ENCODE measurements at regions not wholly inside any gene's neighbourhood (a gene's known extent, or its start where the extent isn't known, plus 50 kb on each side); places are given as distances from the start of the nearest gene placed in this dataset.

DNA sequence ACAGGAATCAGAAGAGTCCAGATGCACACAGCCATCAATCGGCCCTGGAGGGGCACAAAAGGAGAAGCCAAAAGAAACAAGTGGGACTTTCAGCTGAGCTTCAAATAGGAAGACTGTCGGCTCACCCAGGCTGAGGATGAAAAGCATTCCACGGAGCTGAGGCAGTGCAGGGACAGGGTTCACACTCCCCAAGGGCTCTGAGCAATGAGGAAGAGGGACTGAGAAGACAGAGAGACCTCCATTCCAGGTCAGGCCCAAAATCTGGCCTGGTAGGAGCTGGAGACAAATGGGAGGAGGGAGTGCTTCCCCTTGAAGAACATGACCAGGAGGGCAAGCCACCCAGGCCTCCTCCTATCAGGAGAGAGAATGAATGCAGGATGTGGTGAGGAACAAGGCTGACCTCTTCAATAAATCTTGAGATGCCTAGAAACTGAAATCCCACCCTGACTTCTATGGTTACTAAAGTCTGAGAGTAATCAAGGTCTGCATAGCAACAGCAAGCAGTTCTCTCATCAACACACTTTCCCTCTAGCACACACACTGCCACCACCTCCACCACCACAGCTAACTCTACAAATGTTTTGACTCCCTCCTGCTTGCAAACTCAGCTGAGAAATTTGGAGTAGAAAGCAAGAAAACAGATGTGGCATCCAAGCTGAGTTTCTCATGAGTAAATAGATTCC is 434.4 kb downstream of the TNS1 start:
- no peak for DNase-seq
- no peak for TF ChIP-seq GATA1 (IDR thresholded peaks at IDR 0.05; ENCODE audit: low read depth, low read length)
- no peak for TF ChIP-seq POLR2A (IDR thresholded peaks at IDR 0.05; ENCODE audit: low read length)

DNA sequence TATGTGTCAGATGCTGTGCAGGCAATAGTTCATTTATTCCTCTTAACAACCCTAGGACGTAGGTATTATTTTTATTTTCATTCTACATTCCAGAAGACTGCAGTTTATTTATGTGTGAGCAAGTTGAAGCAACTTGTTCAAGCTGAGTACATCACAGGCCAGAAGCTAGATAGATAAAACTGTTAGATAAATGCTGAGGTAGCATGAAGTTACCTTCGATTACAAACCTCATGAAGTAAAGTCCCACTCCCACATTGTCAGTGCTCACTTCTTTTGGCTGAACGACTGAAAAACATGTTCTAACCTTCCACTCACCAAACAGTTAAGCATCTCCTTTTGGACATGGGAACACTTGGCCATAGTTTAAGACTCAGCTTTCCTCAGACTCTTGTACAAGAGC is 439.2 kb downstream of the TNS1 start:
- DNase-seq = no peak
- no peak for TF ChIP-seq GATA1 (IDR thresholded peaks at IDR 0.05; ENCODE audit: low read depth, low read length)
- no peak for TF ChIP-seq POLR2A (IDR thresholded peaks at IDR 0.05; ENCODE audit: low read length)

DNA sequence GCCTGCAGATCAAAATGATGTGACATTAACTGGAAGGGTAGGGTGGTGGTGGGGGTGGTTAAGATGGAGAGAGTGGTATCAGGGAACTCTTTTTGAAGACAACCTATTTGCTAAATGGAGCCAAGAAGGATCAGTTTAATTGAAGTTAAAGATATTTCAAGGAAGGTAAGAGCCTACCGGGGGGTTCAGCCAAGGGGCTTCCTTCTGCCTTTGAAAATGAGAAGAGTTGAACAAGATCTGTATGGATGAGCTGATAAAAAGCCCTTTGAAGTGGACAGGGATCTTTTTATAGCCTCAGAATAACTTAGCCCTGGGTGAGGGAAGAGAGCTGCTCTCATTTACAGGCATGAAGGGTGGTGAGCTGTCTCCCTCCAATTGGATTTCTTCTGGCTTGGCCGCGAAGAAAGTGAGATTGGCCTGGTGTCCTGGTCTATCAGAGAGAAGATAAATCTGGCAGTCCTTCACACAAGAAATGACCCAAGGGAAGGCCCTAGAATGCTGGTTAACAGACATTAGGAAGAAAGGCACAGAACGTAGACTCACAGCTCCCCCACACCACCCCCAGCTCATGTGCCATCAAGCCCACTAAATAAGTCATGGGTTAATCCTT is 439.8 kb downstream of the TNS1 start:
- no peak for TF ChIP-seq GATA1 (IDR thresholded peaks at IDR 0.05; ENCODE audit: low read depth, low read length)
- no peak for TF ChIP-seq POLR2A (IDR thresholded peaks at IDR 0.05; ENCODE audit: low read length)
- no peak for DNase-seq

DNA sequence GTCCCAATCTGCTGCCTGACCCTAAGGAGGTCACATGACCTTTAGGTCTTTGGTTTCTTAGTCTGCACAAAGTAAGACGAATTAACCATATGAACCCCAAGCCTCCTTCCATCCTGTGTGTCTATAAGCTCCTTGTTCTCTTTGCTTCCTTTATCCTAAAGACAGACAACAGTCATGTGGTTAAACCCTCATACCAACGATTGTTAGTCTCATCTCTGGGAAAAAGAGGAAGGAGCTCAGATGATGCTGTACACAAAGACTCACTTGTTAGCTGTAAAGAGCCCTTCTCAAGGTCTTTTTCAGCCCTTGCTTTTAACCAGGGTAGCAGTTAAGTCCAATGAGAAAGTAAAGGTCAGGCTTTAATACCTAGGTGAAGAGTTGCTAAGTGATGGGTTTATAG is 443.7 kb downstream of the TNS1 start:
- no peak for TF ChIP-seq POLR2A (IDR thresholded peaks at IDR 0.05; ENCODE audit: low read length)
- no peak for TF ChIP-seq GATA1 (IDR thresholded peaks at IDR 0.05; ENCODE audit: low read depth, low read length)
- DNase-seq = no peak

DNA sequence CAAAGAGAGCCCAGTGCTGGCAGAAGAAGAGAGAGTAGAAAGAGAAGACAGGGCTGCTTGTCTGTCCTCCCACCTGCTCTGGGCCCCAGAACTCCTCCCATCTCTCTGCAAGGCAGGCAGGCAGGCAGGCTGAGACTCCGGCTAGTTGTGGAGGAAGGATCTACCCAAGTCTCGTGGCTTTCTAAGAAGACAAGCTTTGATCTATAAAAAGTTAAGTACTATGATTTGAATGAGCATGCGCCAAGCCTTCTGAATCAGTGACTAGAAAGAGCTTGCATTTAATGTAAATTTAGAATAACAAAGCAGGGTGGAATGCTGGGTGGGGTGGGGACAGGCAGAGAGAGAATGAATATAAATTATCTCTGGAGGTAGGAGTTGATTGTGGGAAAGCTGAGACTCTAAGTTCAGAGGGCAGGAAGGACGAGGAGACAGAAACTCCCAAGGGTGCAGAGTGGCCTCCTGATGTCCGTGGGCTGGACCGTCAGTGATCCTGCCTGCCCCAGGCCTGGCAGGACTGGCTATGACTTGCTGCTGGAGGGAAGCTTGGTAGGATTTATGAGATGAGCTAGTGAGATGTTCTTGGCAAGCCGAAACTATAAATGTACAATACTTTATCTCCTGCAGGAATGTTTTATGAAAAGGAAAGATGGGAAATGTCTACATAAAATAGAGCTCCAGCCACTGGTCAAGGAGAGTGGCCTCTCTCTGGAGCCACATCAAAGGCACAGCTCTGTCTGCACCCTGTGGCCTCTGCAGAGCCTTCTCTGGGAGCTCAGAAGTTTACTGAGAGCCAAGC is 447.5 kb downstream of the TNS1 start:
- no peak for TF ChIP-seq POLR2A (IDR thresholded peaks at IDR 0.05; ENCODE audit: low read length)
- no peak for TF ChIP-seq GATA1 (IDR thresholded peaks at IDR 0.05; ENCODE audit: low read depth, low read length)
- DNase-seq = no peak

DNA sequence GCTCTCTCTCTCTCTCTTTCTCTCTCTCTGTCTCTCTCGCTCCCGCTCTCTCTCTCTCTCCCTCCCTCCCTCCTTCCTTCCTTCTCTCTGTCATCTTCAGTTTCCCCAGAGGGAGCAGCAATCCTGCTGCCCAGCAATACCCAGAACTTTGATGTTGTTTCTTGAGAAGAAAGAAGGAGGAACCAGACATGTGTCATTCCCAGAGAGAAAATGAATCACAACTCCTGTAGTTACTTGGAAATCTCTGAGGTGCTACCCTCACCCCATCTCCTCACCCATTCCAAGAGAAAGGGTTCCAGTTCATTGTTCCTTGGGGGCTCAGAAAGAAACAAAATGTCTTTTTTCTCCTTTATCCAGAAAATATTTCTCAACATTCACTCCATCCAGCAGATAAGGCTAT is 449.1 kb downstream of the TNS1 start:
- TF ChIP-seq POLR2A (IDR thresholded peaks at IDR 0.05; ENCODE audit: low read length) (no peak), GATA1 (IDR thresholded peaks at IDR 0.05; ENCODE audit: low read depth, low read length) (no peak)
- no peak for DNase-seq

DNA sequence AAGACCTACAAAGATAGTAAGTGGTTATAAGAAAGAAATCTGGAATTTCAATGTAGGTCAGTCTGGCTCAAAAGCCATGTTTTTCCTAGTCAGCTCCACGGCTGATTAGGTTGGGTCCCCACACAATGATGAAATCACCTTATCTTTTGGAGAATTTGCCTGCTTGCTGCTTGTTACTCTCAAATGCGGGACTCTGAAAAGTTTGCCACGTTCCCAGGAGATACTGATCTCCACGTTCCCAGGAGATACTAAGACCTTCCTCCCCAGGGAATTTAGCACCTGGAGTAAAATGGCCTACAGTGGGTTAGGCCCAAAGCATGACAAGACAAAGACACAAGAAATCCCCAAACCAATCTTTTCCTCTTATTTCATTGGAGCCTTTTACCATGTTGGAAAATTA is 449.6 kb downstream of the TNS1 start:
- no peak for DNase-seq
- TF ChIP-seq POLR2A (IDR thresholded peaks at IDR 0.05; ENCODE audit: low read length) = no peak
- TF ChIP-seq GATA1 (IDR thresholded peaks at IDR 0.05; ENCODE audit: low read depth, low read length) = no peak

DNA sequence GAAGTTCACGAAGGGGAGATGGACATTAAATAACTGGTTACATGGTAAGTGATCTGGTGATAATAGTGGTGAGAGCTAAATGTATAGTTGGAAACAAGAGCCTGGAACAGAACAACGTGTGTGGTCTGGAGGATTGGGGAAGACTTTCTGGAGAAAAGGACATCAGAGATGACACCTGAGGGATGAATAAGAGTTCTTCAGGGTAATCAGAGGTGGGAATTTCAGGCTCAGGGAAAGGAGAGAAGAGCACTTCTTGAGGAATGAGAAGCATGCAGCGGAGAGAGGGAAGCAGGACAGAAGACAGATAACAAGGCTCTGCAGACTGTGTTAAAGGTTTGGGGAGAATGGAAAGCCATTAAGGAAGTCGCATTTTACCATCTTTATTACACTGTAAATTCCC is 450.7 kb downstream of the TNS1 start:
- DNase-seq = no peak
- TF ChIP-seq POLR2A (IDR thresholded peaks at IDR 0.05; ENCODE audit: low read length) = no peak
- TF ChIP-seq GATA1 (IDR thresholded peaks at IDR 0.05; ENCODE audit: low read depth, low read length) = no peak

DNA sequence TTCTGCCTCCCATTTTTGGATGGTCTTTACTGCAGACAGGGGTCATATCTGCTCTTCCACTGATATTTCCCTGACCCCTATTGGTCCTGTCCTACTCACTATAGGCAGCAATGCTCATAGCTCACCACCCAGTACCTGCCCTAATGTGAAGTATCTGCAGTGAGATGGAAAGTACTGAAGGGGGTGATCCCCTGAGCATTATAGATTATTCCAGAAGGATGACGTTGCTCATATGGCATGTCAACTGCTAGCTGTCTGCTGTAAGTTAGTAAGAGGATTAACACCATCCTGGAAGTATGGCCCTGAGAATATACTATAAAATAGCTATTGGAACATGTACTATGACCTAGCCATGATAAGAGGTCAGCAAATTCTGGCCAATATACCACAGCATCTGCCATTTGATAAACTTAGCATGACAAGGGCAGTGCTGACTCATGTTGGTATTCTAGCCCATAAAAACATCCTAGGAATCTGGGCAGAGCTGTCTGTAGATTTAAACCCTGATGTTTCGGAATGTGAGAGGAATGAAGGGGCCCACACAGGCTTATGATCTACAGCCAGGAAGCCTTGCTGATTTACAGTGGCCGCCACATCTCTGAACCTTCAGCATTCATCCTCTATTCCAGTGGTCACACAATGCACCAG is 451.4 kb downstream of the TNS1 start:
- TF ChIP-seq GATA1 (IDR thresholded peaks at IDR 0.05; ENCODE audit: low read depth, low read length) = no peak
- no peak for TF ChIP-seq POLR2A (IDR thresholded peaks at IDR 0.05; ENCODE audit: low read length)
- DNase-seq = no peak

DNA sequence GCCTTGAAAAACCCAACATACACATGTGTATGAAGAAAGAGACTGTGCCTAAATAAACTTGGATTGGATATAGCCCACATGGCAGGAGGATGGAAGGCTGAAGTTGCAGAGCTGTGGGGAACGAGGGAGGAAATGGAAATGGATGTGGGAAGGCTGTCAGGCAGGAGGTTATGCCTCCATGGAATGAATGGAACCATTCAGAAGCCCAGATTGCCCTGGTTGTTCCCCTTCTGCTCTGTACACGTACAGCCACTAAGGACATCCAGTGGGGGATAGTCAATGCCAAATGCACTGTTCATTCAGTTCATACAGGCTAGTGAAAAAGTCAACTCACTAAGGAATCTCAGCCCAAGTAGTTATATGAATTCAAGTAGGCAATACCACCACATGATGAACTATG is 463.7 kb downstream of the TNS1 start:
- no peak for DNase-seq
- TF ChIP-seq GATA1 (IDR thresholded peaks at IDR 0.05; ENCODE audit: low read depth, low read length) (no peak), POLR2A (IDR thresholded peaks at IDR 0.05; ENCODE audit: low read length) (no peak)

DNA sequence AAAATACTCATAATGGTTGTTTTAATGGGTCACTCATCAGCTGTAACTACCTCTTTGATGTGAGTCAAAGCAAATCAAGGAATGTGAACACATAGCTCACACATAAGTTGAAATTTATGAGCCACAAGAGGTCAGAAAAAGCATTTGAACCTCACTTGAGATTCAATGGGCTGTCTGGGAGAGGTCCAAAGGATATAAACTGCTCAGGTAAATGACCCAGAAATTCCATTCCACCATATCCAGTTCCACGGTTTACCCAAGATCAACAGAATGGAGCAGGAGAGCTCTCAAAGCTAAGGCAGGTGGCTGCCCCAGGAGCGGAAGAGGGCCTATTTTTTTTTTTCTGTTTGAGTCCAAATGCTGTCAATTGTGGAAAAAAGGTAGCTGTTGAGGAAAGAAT is 464.1 kb downstream of the TNS1 start:
- TF ChIP-seq GATA1 (IDR thresholded peaks at IDR 0.05; ENCODE audit: low read depth, low read length) = no peak
- TF ChIP-seq POLR2A (IDR thresholded peaks at IDR 0.05; ENCODE audit: low read length) = no peak
- no peak for DNase-seq

DNA sequence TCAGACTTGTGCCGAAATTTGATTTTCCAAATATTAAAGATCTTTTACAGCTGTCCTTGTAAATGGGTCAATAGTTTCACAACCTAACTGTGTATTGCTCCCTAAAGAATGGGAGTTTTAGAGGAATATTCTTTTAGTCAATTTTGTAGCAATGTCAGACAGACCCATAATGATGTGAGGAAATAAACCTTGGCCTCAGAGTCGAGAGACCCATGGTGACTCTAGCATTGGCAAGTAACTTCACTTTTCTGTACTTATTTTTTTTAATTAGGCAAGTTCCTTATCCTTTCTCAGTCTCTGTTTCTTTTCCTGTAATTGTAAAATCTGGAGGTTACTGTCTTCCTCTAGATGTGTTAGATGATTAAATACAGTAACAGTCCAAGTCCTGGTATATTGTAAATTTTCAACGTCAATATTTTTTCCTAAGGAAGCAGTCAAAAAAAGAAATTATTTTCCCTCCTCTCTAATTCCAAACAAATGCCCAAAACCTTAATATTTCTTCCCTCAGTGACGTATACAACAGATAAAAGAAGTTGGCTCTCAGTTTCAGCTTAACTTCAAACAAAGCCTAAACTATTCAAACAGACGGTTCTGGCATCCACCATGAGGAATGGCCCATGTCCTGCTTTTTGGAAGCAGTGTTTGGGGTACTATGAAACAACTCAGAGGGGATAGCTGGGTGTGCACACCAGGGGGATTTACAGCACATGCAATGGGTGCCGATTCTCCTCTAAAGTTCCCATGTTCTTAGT is 466.7 kb downstream of the TNS1 start:
- no peak for TF ChIP-seq GATA1 (IDR thresholded peaks at IDR 0.05; ENCODE audit: low read depth, low read length)
- TF ChIP-seq POLR2A (IDR thresholded peaks at IDR 0.05; ENCODE audit: low read length) = no peak
- no peak for DNase-seq

DNA sequence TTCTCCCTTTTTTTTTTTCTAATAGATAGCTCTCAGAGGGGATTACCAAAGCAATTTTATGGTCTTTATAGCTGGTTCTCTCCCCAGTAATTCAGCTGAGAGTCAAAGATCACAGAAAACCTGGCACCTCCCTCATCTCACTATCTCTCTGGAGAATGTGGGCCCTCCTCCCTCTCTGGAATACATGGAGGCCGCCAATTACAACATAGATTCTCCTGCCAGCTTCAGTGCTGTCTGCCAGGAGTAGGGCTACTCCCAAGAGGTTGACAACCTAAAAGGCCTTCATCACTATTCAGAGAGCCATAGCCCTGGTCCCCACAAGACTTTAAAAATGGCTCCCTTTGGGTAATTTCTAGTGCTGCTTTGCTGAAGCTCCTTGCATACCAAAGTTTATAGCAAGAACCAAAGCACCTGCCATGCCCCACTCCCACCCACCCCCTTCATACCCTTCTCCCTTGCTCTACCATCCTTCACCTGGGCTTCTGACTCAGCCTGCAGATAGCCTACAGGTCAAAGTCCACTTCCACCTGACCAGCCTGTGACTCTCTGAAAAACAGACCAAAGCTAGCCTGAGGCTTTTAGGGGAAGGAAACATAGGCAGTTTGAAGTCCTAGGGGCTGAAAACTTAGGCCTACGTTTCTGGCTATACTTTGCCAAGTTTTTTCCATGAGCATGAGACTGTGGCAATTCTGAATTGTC is 472.3 kb downstream of the TNS1 start:
- TF ChIP-seq POLR2A (IDR thresholded peaks at IDR 0.05; ENCODE audit: low read length) (no peak), GATA1 (IDR thresholded peaks at IDR 0.05; ENCODE audit: low read depth, low read length) (no peak)
- no peak for DNase-seq
